HFFc6 (cell line): ENCODE measurements at regions not wholly inside any gene's neighbourhood (a gene's known extent, or its start where the extent isn't known, plus 50 kb on each side); places are given as distances from the start of the nearest gene placed in this dataset.

Experiments
- DNase-seq: peaks from one replicate; pipeline ENCODE4 v3.0.0-alpha.2; 2018
- H3K27ac Mint-ChIP-seq: 2 replicates; pipeline ENCODE4 v1.8.0; 2020; ENCODE audit warnings: mild to moderate bottlenecking, mixed read lengths
- H3K27me3 Mint-ChIP-seq: 2 replicates; pipeline ENCODE4 v1.8.0; 2021; ENCODE audit warnings: mild to moderate bottlenecking, moderate library complexity, mixed read lengths; ENCODE audit not compliant: insufficient read depth
- H3K36me3 Mint-ChIP-seq: 2 replicates; pipeline ENCODE4 v1.8.0; 2021; ENCODE audit warnings: low read depth, mixed read lengths
- H3K4me1 Mint-ChIP-seq: 2 replicates; pipeline ENCODE4 v1.8.0; 2020; ENCODE audit warnings: low read depth, mixed read lengths
- H3K4me3 Mint-ChIP-seq: 2 replicates; pipeline ENCODE4 v1.8.0; 2020; ENCODE audit warnings: mild to moderate bottlenecking, moderate library complexity, mixed read lengths
- H3K9me3 Mint-ChIP-seq: 2 replicates; pipeline ENCODE4 v1.8.0; 2020; ENCODE audit warnings: mild to moderate bottlenecking, mixed read lengths
- CTCF ChIP-seq: fragments of 200-600 bp; sonication (generic); IDR thresholded peaks from 2 replicates; pipeline ENCODE4 v1.5.0; 2021; ENCODE audit warnings: antibody characterized with exemption, mild to moderate bottlenecking

GRCh38 chrX:110989447-110989846 is 106.5 kb upstream of the PAK3 start:
- no peaks in the 10 kb centered on the region; the same call in 1 of the 2 replicates for H3K27me3 Mint-ChIP-seq
- no peak for TF ChIP-seq CTCF
- no peaks in the 10 kb centered on the region for H3K4me1 Mint-ChIP-seq
- peaks cover 5% of the 10 kb centered on the region; the same call in 1 of the 2 replicates for H3K9me3 Mint-ChIP-seq
- no peak overlapping the region for H3K4me3 Mint-ChIP-seq
- no peak overlapping the region for H3K27ac Mint-ChIP-seq
- DNase-seq = no peak
- no peaks in the 10 kb centered on the region for H3K36me3 Mint-ChIP-seq

GRCh38 chrX:110987292-110987691 is 108.7 kb upstream of the PAK3 start:
- H3K4me1 Mint-ChIP-seq = no peaks in the 10 kb centered on the region
- TF ChIP-seq CTCF = no peak
- no peak overlapping the region for H3K27ac Mint-ChIP-seq
- DNase-seq = no peak
- H3K9me3 Mint-ChIP-seq = peaks cover 5% of the 10 kb centered on the region; the same call in 1 of the 2 replicates
- no peak overlapping the region for H3K4me3 Mint-ChIP-seq
- no peaks in the 10 kb centered on the region for H3K36me3 Mint-ChIP-seq
- H3K27me3 Mint-ChIP-seq = no peaks in the 10 kb centered on the region; the same call in 1 of the 2 replicates

GRCh38 chrX:110985470-110985869 is 110.5 kb upstream of the PAK3 start:
- Mint-ChIP-seq H3K4me3 (no peak overlapping the region), H3K36me3 (no peaks in the 10 kb centered on the region), H3K27ac (no peak overlapping the region), H3K27me3 (no peaks in the 10 kb centered on the region; the same call in 1 of the 2 replicates), H3K4me1 (no peaks in the 10 kb centered on the region), H3K9me3 (peaks cover 8% of the 10 kb centered on the region)
- TF ChIP-seq CTCF = no peak
- no peak for DNase-seq

- H3K27ac Mint-ChIP-seq = no peak overlapping the region
- no peaks in the 10 kb centered on the region for H3K4me1 Mint-ChIP-seq
- peaks cover 11% of the 10 kb centered on the region; the same call in 1 of the 2 replicates for H3K9me3 Mint-ChIP-seq
- no peak overlapping the region for H3K4me3 Mint-ChIP-seq
- no peak for TF ChIP-seq CTCF
- no peaks in the 10 kb centered on the region for H3K27me3 Mint-ChIP-seq
- no peak for DNase-seq
- H3K36me3 Mint-ChIP-seq = no peaks in the 10 kb centered on the region
Measured at GRCh38 chrX:110983024-110983423, 113.0 kb upstream of the PAK3 start.

GRCh38 chrX:110966839-110967238 is 129.2 kb upstream of the PAK3 start:
- no peaks in the 10 kb centered on the region; the same call in 1 of the 2 replicates for H3K27me3 Mint-ChIP-seq
- no peaks in the 10 kb centered on the region for H3K9me3 Mint-ChIP-seq
- TF ChIP-seq CTCF = no peak
- no peak overlapping the region for H3K27ac Mint-ChIP-seq
- H3K4me1 Mint-ChIP-seq = no peaks in the 10 kb centered on the region
- no peaks in the 10 kb centered on the region for H3K36me3 Mint-ChIP-seq
- DNase-seq = no peak
- no peak overlapping the region for H3K4me3 Mint-ChIP-seq

GRCh38 chrX:110966091-110966454 is 129.9 kb upstream of the PAK3 start:
- no peak for TF ChIP-seq CTCF
- H3K27ac Mint-ChIP-seq = no peak overlapping the region
- no peaks in the 10 kb centered on the region for H3K36me3 Mint-ChIP-seq
- no peaks in the 10 kb centered on the region for H3K4me1 Mint-ChIP-seq
- DNase-seq = no peak
- no peaks in the 10 kb centered on the region for H3K9me3 Mint-ChIP-seq
- no peak overlapping the region for H3K4me3 Mint-ChIP-seq
- H3K27me3 Mint-ChIP-seq = no peaks in the 10 kb centered on the region; the same call in 1 of the 2 replicates
